ENCODE measurements at regions not wholly inside any gene's neighbourhood (a gene's known extent, or its start where the extent isn't known, plus 50 kb on each side); places are given as distances from the start of the nearest gene placed in this dataset.

DNA sequence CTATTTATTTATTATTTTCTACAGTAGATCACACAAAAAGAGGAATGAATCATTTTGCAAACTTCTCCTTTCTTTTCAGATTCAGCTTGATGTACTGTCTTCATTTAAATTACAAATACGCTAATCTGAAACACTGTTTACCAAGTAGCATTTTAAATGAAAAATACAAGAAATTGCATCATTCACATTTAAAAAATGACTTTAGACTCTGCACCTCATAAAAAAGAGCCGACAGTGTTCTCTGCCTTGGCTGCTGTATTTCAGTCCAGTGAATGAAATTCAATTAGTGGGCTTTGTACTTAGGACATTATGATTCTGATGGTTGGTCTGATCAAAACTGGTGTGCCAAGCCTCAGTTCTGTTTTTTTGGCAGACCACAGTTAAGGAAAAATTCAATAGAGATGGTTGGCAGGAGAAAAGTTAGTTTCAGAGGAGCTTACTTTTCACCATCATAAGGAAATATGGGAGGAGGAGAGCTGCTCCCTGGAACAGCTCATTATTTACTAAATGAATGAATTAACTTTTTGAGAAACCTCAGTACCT lies 222.4 kb upstream of the ESRRG start:
- DNase-seq (ENCODE audit: extremely low spot score), result no peak
- TF ChIP-seq, protein P1, sequence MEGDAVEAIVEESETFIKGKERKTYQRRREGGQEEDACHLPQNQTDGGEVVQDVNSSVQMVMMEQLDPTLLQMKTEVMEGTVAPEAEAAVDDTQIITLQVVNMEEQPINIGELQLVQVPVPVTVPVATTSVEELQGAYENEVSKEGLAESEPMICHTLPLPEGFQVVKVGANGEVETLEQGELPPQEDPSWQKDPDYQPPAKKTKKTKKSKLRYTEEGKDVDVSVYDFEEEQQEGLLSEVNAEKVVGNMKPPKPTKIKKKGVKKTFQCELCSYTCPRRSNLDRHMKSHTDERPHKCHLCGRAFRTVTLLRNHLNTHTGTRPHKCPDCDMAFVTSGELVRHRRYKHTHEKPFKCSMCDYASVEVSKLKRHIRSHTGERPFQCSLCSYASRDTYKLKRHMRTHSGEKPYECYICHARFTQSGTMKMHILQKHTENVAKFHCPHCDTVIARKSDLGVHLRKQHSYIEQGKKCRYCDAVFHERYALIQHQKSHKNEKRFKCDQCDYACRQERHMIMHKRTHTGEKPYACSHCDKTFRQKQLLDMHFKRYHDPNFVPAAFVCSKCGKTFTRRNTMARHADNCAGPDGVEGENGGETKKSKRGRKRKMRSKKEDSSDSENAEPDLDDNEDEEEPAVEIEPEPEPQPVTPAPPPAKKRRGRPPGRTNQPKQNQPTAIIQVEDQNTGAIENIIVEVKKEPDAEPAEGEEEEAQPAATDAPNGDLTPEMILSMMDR (IDR thresholded peaks at IDR 0.05; ENCODE audit: control extremely low read depth, extremely low read depth, low read depth, missing control alignments), result no peak
- CTCF ChIA-PET, result interaction anchor here (1.6 kb wide), 1 partner anchor 10 kb away, joined by 4 read pairs; no protein-coding TSS in a partner anchor
- POLR2A ChIA-PET, result no interaction called here

DNA sequence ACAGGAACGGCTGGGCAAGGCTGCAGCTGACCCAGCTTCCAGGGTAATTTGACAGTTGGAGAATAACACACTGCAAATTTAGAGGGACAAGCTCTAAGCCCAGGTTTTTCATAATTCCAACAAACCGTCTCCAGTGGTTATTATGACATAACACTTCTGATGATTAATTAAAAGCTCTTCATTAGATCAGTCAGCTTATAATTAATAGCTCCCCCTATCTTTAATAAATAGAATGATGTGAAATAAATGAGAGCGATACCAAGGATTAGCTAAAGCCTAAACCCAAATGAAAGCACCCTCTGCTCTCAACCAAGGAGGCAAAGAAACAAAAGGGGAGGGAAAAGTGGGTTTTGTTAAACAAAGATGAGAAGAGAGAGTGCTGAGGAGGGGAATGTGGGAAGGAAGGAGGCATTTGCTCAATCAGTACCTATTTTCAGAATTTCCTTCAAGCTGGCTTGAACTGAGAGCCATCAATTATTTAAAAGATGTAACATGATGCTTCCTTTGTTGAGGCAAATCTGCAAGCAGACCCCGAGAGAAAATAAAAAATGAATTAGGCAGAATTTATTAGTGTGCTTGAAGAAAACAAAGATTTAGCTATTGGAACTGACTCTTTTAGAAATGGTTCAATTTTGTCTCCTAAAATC lies 221.8 kb upstream of the ESRRG start:
- CTCF ChIA-PET, result interaction anchor here (1.3 to 1.6 kb wide), 2 partner anchors 9 to 18 kb away, joined by 4 read pairs; no protein-coding TSS in a partner anchor

DNA sequence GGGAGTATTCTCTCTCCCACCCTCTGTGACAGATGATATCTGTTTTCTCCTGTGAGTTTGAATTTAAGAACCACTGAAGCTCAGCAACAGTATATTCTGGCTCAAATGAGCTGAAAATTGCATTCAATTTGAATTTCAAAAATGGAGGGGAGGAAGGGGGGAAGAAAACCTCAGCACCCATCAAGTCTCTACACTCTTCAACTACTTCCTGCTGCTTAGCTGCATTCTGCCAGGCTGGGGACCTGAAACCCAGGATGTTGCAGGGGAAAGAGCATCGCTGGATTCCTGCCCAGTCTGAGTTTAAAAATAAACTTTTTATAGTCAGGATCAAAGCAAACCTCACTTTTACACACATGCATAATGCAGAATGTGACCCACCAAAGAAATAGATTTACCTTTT lies 214.3 kb upstream of the ESRRG start:
- no peak for DNase-seq (ENCODE audit: extremely low spot score)
- TF ChIP-seq, protein P1 (IDR thresholded peaks at IDR 0.05; ENCODE audit: control extremely low read depth, extremely low read depth, low read depth, missing control alignments), result no peak
- ChIA-PET CTCF (no interaction called here), POLR2A (no interaction called here)

More for the DNA sequence above, 221.8 kb upstream of the ESRRG start:
- no peak for DNase-seq (ENCODE audit: extremely low spot score)
- POLR2A ChIA-PET, result no interaction called here
- TF ChIP-seq, protein P1 (IDR thresholded peaks at IDR 0.05; ENCODE audit: control extremely low read depth, extremely low read depth, low read depth, missing control alignments), result no peak

DNA sequence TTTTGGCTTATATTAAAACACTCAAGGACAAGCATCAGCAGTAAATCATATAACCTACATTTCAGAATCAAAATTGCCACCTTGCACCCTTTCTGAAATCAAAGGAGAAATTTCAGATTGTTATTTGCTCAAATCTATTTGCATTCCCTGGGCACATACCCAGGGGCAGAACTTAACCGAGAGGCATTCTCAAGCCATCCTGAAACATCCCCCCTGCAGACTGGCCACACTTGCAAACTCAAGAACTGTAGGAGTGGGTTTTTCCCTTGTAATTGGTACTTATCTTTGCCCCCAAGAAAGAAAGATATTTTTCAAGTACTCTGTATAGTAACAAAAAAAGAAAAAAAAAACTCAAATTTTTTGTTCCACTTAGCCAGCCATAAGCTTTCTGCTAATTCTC lies 213.6 kb upstream of the ESRRG start:
- TF ChIP-seq, protein P1 (IDR thresholded peaks at IDR 0.05; ENCODE audit: control extremely low read depth, extremely low read depth, low read depth, missing control alignments), result no peak
- ChIA-PET POLR2A (no interaction called here), CTCF (interaction anchor here (1.2 kb wide), 1 partner anchor 9 kb away, joined by 4 read pairs; no protein-coding TSS in a partner anchor)
- DNase-seq (ENCODE audit: extremely low spot score), result no peak

DNA sequence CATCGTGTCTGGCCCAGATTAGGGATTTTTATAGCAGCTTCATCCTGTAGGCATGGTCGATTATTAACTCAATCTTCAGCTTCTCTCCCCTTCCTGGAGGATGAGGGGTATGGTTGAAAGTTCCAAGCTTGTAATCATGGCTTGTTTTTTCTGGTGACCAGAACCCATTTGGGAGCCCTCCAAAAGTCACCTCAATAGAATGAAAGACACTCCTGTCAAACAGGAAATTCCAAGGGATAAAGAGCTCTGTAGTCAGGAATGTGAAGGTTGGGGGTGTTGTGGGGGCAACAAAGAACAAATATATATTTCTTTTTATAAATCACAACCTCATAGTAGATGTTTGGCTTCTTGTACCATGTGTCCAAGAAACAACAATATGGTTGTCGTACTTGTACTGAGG lies 212.7 kb upstream of the ESRRG start:
- TF ChIP-seq, protein P1 (IDR thresholded peaks at IDR 0.05; ENCODE audit: control extremely low read depth, extremely low read depth, low read depth, missing control alignments), result no peak
- DNase-seq (ENCODE audit: extremely low spot score), result no peak
- POLR2A ChIA-PET, result interaction anchor here (0.7 kb wide), 1 partner anchor 18 kb away, joined by 3 read pairs; no protein-coding TSS in a partner anchor

DNA sequence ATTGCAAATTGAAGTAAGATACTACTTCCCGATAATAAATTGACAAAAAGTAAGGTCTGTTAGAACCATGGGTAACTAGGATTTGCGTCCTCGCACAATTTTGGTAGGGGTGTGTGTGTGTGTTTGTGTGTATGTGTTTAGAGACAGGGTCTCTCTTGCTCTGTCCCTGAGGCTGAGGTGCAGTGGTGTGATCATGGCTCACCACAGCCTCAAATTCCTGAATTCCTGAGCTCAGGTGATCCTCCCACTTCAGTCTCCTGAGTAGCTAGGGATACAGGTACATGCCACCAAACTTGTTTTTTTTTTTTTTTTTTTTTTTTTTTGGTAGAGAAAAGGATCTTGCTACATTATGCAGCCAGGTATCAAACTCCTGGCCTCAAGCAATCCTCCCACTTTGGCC lies 209.2 kb upstream of the ESRRG start:
- ChIA-PET POLR2A (no interaction called here), CTCF (interaction anchor here (0.9 kb wide), 1 partner anchor 9 kb away, joined by 3 read pairs; no protein-coding TSS in a partner anchor)
- no peak for DNase-seq (ENCODE audit: extremely low spot score)
- TF ChIP-seq, protein P1 (IDR thresholded peaks at IDR 0.05; ENCODE audit: control extremely low read depth, extremely low read depth, low read depth, missing control alignments), result no peak

More for the DNA sequence above, 212.7 kb upstream of the ESRRG start:
- CTCF ChIA-PET, result interaction anchor here (0.6 to 1.2 kb wide), 2 partner anchors 10 to 14 kb away, joined by 3 to 4 read pairs; no protein-coding TSS in a partner anchor

All from GM10248 (cell line).